Heart left ventricle (tissue), 16 donors: ENCODE measurements at regions not wholly inside any gene's neighbourhood (a gene's known extent, or its start where the extent isn't known, plus 50 kb on each side); places are given as distances from the start of the nearest gene placed in this dataset.

Experiments
- ATAC-seq, 4 donors: fragments of 200-7000 bp; cut with Tn5 transposase; one replicate each; pipeline ENCODE4 v1.9.1; 2020 to 2022; ENCODE audit warnings: moderate library complexity in 4 of 4, mild to moderate bottlenecking in 3 of 4, moderate number of reproducible peaks in 1 of 4
- DNase-seq, 5 donors: peaks; one replicate each; pipeline ENCODE4 v3.0.0-alpha.2; 2020
- H3K27ac ChIP-seq, 12 donors: fragments of 200-600 bp; sonication (generic) in 4 of 12; one replicate each; pipeline versions ENCODE4 v1.5.0 to v1.8.0; 2016 to 2022; ENCODE audit warnings: mild to moderate bottlenecking in 2 of 12
- H3K27me3 ChIP-seq, 9 donors: fragments of 200-600 bp; sonication (generic) in 2 of 9; one replicate each; pipeline versions ENCODE4 v1.5.1 to v1.8.0; 2016 to 2022; ENCODE audit warnings: mild to moderate bottlenecking in 3 of 9
- H3K36me3 ChIP-seq, 9 donors: fragments of 200-600 bp; sonication (generic) in 2 of 9; one replicate each; pipeline versions ENCODE4 v1.5.0 to v1.8.0; 2018 to 2022; ENCODE audit warnings: mild to moderate bottlenecking in 2 of 9
- H3K4me1 ChIP-seq, 12 donors: fragments of 200-600 bp; sonication (generic) in 4 of 12; one replicate each; pipeline versions ENCODE4 v1.5.0 to v1.8.0; 2016 to 2022; ENCODE audit warnings: mild to moderate bottlenecking in 3 of 12
- H3K4me3 ChIP-seq, 12 donors: fragments of 200-600 bp; sonication (generic) in 4 of 12; one replicate each; pipeline versions ENCODE4 v1.5.0 to v1.8.0; 2017 to 2022; ENCODE audit warnings: mild to moderate bottlenecking in 9 of 12, moderate library complexity in 4 of 12
- H3K9me3 ChIP-seq, 12 donors: fragments of 200-600 bp; sonication (generic) in 4 of 12; one replicate each; pipeline versions ENCODE4 v1.5.0 to v1.8.0; 2016 to 2022; ENCODE audit warnings: mild to moderate bottlenecking in 1 of 12
- POLR2A ChIP-seq, 2 donors: fragments of 450-650 bp; IDR thresholded peaks; one replicate each; pipeline ENCODE4 v1.6.1; 2017; ENCODE audit warnings: antibody characterized with exemption in 2 of 2, mild to moderate bottlenecking in 2 of 2, moderate library complexity in 2 of 2
- WGBS, 4 donors: extraction: QIAGEN DNeasy Blood & Tissue Kit in 2 of 4; methylation state at CpG; one replicate each; pipeline versions ENCODE4 v1.1.5 to v1.1.7; 2013 to 2018; 5-methylcytosine and 5-hydroxymethylcytosine counted together
- intact Hi-C, 10 donors: fragments of 100-400 bp; cut with DNase I; formaldehyde crosslinking; loops; one replicate each; pipeline versions ENCODE4 v1.11.1 to v1.14.2; 2022
- TF ChIP-seq, protein P1 (sequence below), 12 donors: fragments of 200-600 bp; sonication (generic) in 4 of 12; IDR thresholded peaks; one replicate each; pipeline versions ENCODE4 v1.5.0 to v1.8.0; 2018 to 2022; ENCODE audit warnings: antibody characterized with exemption in 12 of 12, mild to moderate bottlenecking in 5 of 12
- donor health status: ischemic (EF 13 %, LVEDD 7.1; RV severe dilation, severe dysfunction).
- donor health status: healthy with polysubstance abuse.
- donor health status: DM: no; HTN: yes; CAD: no.
- donor health status: DM: no; HTN: no; CAD: no.
- donor health status: ischemic (EF 25% LVEDD 6.9; RV normal size, moderate dysfunction).
- donor health status: ischemic (EF 25% LVEDD 5.7; RV mildly dilated, moderate dysfunction).
- donor health status: healthy.
- donor health status: DM: yes; HTN: yes; CAD: no.
- donor health status: ischemic (EF 35%, LVEDD 5.7; RV mildly dilated, moderate dysfunction).
- donor health status: nonischemic (EF 11% LVEDD 7.7; RV severe dilation, severe dysfunction).
- donor health status: DM: yes; HTN: yes; CAD: no.
- donor health status: PGD.
- donor health status: ischemic (EF 29% LVEDD 5.4; RV normal size, mild dysfunction).
- donor health status: nonischemic (EF 23%, LVEDD 6.1; RV moderate dilation, normal function).

DNA sequence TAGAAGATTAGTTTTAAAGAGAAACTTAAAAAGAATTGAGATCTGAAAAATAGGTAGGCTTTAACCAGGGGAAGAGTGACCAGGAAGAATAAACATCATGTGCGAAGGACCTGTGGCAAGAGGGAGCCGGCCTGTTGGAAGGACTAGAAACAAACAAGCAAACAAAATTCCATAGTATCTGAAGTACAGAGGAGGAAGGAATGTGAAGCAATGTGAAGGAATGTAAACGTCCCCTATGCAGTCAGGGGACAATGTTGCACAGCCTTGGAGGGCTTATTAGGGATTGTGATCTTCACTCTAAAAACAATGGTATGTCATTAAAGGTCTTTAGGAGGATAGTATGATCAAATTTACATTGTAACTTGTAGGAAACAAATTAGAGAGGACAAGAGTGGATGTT lies 84.4 kb upstream of the PLCL2 start:
- ATAC-seq (no peak), DNase-seq (no peak)
- H3K4me3 ChIP-seq = no peak overlapping the region
- peak overlapping the region in 2 of 12 donors; percentile 21 to 71 for H3K27ac ChIP-seq
- 79 to 82% (median 81%) methylated on average over 3 of the region's 3 CpGs for WGBS, 4 donors
- peaks cover 0 to 54% (median 13%) of the 10 kb centered on the region in 12 donors for H3K4me1 ChIP-seq
- peaks cover 0 to 10% (median 0%) of the 10 kb centered on the region in 12 donors for H3K9me3 ChIP-seq
- no peaks in the 10 kb centered on the region for H3K27me3 ChIP-seq
- intact Hi-C loops = no loop called here
- no peaks in the 10 kb centered on the region for H3K36me3 ChIP-seq
- TF ChIP-seq, protein P1, sequence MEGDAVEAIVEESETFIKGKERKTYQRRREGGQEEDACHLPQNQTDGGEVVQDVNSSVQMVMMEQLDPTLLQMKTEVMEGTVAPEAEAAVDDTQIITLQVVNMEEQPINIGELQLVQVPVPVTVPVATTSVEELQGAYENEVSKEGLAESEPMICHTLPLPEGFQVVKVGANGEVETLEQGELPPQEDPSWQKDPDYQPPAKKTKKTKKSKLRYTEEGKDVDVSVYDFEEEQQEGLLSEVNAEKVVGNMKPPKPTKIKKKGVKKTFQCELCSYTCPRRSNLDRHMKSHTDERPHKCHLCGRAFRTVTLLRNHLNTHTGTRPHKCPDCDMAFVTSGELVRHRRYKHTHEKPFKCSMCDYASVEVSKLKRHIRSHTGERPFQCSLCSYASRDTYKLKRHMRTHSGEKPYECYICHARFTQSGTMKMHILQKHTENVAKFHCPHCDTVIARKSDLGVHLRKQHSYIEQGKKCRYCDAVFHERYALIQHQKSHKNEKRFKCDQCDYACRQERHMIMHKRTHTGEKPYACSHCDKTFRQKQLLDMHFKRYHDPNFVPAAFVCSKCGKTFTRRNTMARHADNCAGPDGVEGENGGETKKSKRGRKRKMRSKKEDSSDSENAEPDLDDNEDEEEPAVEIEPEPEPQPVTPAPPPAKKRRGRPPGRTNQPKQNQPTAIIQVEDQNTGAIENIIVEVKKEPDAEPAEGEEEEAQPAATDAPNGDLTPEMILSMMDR (IDR thresholded peaks at IDR 0.05) = no peak
- no peak for TF ChIP-seq POLR2A (IDR thresholded peaks at IDR 0.05)

DNA sequence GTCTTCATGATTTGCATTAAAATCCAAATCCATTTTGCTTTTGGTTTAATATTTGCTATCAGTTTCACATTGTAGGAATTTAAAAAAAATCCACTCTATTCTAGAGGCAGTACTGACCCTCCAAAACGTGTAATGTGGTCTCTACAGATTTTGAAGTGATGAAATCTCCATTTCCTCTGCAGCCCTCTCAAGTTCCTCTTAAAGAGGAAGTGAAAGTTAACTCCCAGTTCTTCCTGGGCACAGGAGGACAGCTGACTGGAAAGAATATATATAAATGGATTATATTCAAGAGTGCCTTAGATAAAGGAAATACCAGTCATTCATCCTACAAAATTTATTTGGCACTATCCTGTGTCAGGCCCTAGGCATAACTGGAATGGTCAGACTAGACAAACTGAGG lies 83.5 kb upstream of the PLCL2 start:
- intact Hi-C loops = no loop called here
- TF ChIP-seq, protein P1 (IDR thresholded peaks at IDR 0.05) = no peak
- no peak for TF ChIP-seq POLR2A (IDR thresholded peaks at IDR 0.05)
- H3K27me3 ChIP-seq = no peaks in the 10 kb centered on the region
- 3 to 19% (median 4%) methylated on average over 1 of the region's 1 CpG for WGBS, 4 donors
- H3K9me3 ChIP-seq = peaks cover 0 to 5% (median 0%) of the 10 kb centered on the region in 12 donors
- H3K36me3 ChIP-seq = no peaks in the 10 kb centered on the region
- H3K4me3 ChIP-seq = no peak overlapping the region
- peak in 3 of 4 donors; percentile 36 to 83 (median 59) for ATAC-seq
- peaks cover 0 to 49% (median 13%) of the 10 kb centered on the region in 12 donors for H3K4me1 ChIP-seq
- no peak for DNase-seq
- H3K27ac ChIP-seq = peak overlapping the region in 6 of 12 donors; percentile 6 to 71 (median 22)

DNA sequence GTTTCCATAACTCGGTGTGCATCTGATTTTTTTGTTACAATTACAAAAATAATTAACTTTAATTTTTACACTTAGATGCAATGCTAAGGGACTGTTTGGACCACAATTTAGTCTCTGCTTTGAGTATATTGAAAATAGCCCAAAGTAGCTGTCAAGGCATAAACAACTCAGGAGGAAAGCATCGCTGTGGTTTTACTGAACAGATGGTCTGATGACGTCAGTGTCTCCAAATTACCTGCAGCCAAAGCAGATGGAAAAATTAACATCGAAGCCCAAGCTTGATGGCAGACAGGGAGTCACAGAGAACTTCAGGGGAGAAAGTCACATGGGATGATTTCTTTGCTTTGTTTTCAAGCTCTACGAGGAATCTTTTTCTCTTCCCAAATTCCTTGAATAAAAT lies 83.1 kb upstream of the PLCL2 start:
- peaks cover 0 to 5% (median 0%) of the 10 kb centered on the region in 12 donors for H3K9me3 ChIP-seq
- TF ChIP-seq POLR2A (IDR thresholded peaks at IDR 0.05) = no peak
- TF ChIP-seq, protein P1 (IDR thresholded peaks at IDR 0.05) = no peak
- DNase-seq (no peak), ATAC-seq (peak in 2 of 4 donors; percentile 38 to 55)
- H3K4me3 ChIP-seq = no peak overlapping the region
- peaks cover 0 to 49% (median 12%) of the 10 kb centered on the region in 12 donors for H3K4me1 ChIP-seq
- peak overlapping the region in 6 of 12 donors; percentile 6 to 71 (median 22) for H3K27ac ChIP-seq
- no peaks in the 10 kb centered on the region for H3K27me3 ChIP-seq
- 36 to 68% (median 42%) methylated on average over 5 of the region's 5 CpGs for WGBS, 4 donors
- H3K36me3 ChIP-seq = no peaks in the 10 kb centered on the region
- intact Hi-C loops = no loop called here

DNA sequence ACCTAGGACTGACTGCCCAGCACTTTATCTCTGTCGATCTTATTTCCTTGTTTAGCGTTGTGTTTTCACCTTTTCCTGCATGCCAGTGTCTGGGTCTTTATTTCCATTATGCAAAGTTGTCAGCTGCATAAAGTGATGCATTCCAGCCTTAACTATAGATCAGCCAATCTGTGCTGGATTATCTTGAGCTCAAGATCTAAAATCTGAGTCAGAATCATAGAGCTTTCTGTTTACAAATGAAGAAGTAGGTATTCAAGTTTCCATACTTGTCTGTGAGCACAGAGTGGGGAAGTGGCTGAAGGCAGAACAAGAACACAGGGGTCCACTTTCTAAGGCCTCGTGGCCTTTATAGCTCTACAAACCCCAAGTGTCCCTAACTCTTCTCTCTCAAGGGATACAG lies 82.4 kb upstream of the PLCL2 start:
- ATAC-seq = no peak
- H3K36me3 ChIP-seq = no peaks in the 10 kb centered on the region
- H3K9me3 ChIP-seq = peaks cover 0 to 5% (median 0%) of the 10 kb centered on the region in 12 donors
- no peak for DNase-seq
- H3K27ac ChIP-seq = peak overlapping the region in 2 of 12 donors; percentile 6 to 71
- no peaks in the 10 kb centered on the region for H3K27me3 ChIP-seq
- whole genome bisulfite sequencing, 4 donors = 66 to 78% (median 74%) methylated on average over 3 of the region's 3 CpGs
- no peak for TF ChIP-seq POLR2A (IDR thresholded peaks at IDR 0.05)
- TF ChIP-seq, protein P1 (IDR thresholded peaks at IDR 0.05) = no peak
- intact Hi-C loops = no loop called here
- no peak overlapping the region for H3K4me3 ChIP-seq
- peaks cover 0 to 47% (median 12%) of the 10 kb centered on the region in 12 donors for H3K4me1 ChIP-seq
